ENCODE measurements at regions not wholly inside any gene's neighbourhood (a gene's known extent, or its start where the extent isn't known, plus 50 kb on each side); places are given as distances from the start of the nearest gene placed in this dataset.
"Not testable (repeated sequence)": the region's sequence is repeated elsewhere in the genome, so short reads cannot be mapped to it uniquely, and the experiment has no call there.

- DNase-seq (ENCODE audit: low read depth in 4 of 4, low spot score in 3 of 4): no peak
These were observed 602.7 kb upstream of the CHRM3 start for GRCh38 chr1:238783633-238784032.

DNA sequence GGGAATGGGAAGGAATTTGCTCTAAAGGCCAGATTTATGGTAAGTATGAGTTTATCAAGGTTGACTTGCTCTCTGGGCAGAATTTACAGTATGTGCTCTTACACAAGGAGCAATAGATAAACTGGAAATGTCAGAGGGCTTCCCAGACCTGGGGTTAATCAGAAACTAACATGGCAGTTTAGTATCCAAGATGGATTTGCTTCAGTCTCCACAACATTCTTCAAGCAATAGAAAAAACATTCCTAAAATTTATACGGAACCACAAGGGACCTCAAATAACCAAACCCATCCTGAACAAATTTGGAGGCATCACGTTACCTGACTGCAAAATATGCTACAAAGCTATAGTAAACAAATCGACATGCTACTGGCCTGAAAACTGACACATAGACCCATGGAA is 606.7 kb upstream of the CHRM3 start:
- no peak for DNase-seq (ENCODE audit: low read depth in 4 of 4, low spot score in 3 of 4)

DNA sequence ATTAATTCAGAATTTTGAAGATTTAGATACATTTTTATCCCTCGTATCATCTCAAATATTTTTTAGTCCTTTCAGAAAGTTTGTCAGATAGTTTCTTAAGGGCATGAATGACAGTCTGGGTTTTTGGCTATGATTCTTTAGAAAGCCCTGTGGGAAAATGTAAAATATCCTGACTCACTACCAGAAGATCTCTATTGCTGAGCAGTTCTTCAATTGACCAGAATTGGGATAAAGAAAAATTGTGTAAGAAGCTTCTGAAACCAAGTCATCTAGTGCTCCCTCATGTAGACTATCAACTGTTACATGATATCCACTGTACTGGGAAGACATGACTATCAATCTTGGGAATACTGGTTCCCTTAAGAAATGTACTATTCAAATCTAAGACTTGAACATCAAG is 608.3 kb upstream of the CHRM3 start:
- no peak for DNase-seq (ENCODE audit: low read depth in 4 of 4, low spot score in 3 of 4)

DNA sequence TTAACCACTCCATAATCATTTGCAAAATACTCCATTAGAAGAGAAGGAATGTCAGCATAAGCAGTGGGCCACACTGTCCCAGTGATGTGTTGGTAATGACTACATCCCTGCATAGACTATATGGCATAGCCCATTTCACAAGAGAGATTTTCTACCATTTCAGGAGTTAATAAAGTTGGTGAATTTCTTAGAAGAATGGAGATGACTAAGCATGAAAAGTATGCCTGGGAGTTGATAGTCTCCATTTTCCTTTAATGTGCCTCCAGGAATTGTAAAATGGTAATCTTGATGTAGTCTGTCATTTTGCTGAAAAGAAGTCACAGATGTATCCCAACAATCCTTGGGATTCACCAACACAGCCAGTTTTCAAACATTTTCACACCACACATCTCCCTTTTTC is 608.8 kb upstream of the CHRM3 start:
- no peak for DNase-seq (ENCODE audit: low read depth in 4 of 4, low spot score in 3 of 4)

GRCh38 chr1:238776126-238776525 is 610.2 kb upstream of the CHRM3 start:
- DNase-seq (ENCODE audit: low read depth in 4 of 4, low spot score in 3 of 4): no peak

GRCh38 chr1:238772322-238772721 is 614.0 kb upstream of the CHRM3 start:
- no peak for DNase-seq (ENCODE audit: low read depth in 4 of 4, low spot score in 3 of 4)

DNA sequence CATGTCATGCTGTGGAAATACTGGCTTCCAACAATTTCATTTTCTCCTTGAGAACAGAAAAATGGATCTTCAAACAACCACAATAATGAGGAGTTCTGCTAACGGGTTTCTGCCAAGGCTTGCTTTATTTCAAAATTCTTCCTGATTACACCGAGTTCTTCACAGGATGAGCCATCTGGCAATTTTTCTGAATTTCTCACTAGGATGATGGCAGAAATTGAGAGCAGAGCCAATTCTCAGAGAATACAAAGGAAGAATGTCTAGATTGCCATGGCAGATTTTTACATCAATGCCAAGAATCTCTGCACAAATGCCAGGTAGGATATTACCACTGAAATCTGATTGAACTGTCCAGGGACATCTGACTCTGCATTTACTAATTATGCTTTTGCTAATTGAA is 619.0 kb upstream of the CHRM3 start:
- DNase-seq (ENCODE audit: low read depth in 4 of 4, low spot score in 3 of 4): no peak

- no peak for DNase-seq (ENCODE audit: low read depth in 4 of 4, low spot score in 3 of 4)
These were observed 621.6 kb upstream of the CHRM3 start for GRCh38 chr1:238764779-238765178.

DNA sequence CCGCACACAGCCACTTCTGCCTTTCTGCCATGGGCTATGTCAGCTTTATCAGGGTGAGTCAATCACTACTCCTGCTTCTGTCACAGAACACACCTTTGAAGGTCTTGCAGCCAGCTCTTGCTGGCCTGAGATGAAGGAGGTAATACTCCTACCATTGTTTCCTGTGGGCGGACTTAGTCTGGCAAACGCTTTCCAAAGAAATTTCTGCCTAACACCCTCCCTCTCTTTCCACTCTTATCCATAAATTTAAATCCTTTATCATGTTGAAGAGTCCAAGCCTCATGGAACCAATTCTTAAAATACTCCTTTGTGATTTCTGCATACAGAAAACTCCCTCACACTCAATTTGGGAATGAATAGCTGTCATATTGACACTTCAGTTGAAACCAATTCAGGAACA is 633.1 kb upstream of the CHRM3 start:
- no peak for DNase-seq (ENCODE audit: low read depth in 4 of 4, low spot score in 3 of 4)

DNA sequence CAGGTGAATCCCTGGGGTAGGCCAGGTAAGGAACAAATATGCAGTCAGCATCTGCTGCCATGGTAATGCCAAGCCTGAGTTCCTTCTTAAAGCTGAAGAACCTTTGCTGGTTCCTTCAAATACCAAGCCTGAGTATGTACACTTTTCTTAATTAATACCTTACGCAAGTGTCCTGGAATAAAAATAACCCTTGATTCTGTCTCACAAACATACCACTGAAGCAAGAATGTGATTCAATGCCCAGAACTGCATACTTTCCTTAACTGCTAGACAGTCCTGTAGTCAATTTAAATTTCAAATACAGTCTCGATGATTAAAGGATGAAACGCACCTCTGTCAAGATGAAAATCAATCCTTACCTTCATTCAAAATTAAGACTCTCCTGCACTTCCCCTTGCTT is 634.0 kb upstream of the CHRM3 start:
- no peak for DNase-seq (ENCODE audit: low read depth in 4 of 4, low spot score in 3 of 4)

DNA sequence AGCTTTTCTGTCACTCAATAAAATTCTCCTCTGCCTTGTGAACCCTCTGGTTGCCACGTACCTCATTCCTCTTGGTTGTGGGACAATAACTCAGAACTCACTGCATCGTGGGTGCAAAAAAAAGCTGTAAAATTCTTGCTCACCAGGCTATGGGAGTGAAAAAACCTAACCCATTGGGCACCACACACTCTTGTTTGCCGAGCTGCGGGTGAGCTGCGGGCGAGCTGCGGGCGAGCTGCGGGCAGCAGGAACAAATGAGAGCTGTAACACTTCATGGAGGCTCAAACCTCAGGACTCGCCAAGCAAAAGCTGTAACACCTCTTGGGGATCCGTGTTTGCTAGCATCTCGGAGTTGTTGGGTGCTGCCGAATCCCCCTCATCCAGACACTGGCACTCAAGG is 641.3 kb upstream of the CHRM3 start:
- no peak for DNase-seq (ENCODE audit: low read depth in 4 of 4, low spot score in 3 of 4)

DNA sequence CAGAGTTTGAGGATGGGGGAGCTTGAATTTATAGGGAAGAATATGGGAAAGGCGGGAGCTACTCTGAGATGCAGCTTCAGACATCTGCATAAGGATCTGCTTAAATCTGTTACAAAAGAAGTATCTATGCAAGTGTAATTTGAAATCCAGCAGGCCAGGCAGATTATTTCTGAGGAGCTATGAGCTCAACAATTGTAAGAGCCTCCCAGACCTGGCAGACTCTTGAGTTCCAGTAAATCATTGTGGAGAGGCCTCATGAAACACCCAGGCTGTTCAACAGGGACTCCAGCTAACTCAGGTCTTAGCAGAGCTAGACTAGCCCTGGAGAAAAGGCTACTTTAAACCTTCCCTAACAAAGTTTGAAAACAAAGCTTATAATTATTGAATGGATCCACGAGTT is 647.5 kb upstream of the CHRM3 start:
- DNase-seq (ENCODE audit: low read depth in 4 of 4, low spot score in 3 of 4): peak in 3 of 4 donors; percentile 1 to 25 (median 12)

- no peak for DNase-seq (ENCODE audit: low read depth in 4 of 4, low spot score in 3 of 4)
These were observed 658.7 kb upstream of the CHRM3 start for GRCh38 chr1:238727670-238728069.

DNA sequence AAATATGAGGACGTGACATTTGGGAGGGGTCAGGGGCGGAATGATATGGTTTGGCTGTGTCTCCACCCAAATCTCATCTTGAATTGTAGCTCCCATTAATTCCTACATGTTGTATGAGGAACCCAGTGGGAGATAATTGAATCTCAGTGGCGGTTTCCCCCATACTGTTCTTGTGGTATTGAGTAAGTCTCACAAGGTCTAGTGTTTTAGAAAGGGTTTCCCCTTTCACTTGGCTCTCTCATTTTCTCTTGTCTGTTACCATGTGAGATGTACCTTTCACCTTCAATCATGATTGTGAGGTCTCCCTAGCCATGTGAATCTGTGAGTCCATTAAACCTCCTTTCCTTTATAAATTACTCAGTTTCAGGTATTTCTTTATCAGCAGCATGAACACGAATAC is 663.6 kb upstream of the CHRM3 start:
- no peak for DNase-seq (ENCODE audit: low read depth in 4 of 4, low spot score in 3 of 4)

DNA sequence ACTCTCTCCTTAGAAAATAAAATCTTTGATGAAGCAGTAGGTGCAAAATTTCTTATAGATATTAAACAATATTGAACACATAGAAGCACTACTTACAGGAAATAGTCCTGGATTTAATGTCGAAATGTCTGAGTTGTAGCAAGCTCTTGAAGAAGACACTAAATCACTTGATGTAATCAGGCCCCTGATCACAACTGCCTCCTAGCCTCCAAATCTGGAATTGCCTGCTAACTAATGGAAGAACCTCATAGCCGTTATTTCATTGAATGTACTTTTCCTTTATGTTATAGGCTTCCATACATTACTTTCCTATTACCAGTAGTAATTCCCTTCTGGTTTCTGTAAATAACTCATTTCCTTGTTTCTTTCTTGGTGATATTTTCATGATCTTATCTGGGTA is 675.7 kb upstream of the CHRM3 start:
- no peak for DNase-seq (ENCODE audit: low read depth in 4 of 4, low spot score in 3 of 4)

GRCh38 chr1:238701024-238701423 is 685.3 kb upstream of the CHRM3 start:
- no peak for DNase-seq (ENCODE audit: low read depth in 4 of 4, low spot score in 3 of 4)

GRCh38 chr1:238690415-238690814 is 696.0 kb upstream of the CHRM3 start:
- DNase-seq (ENCODE audit: low read depth in 4 of 4, low spot score in 3 of 4): no peak

DNA sequence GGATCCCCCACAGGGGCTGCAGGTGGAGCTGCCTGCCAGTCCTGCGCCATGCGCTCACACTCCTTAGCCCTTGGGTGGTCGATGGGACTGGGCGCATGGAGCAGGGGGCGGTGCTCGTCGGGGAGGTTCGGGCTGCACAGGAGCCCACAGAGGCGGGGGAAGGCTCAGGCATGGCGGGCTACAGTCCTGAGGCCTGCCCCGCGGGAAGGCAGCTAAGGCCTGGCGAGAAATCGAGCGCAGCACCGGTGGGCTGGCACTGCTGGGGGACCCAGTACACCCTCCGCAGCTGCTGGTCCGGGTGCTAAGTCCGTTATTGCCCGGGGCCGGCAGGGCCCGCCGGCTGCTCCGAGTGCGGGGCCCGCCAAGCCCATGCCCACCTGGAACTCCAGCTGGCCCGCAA is 701.8 kb upstream of the CHRM3 start:
- DNase-seq (ENCODE audit: low read depth in 4 of 4, low spot score in 3 of 4): not testable (repeated sequence)

- DNase-seq (ENCODE audit: low read depth in 4 of 4, low spot score in 3 of 4): no peak
These were observed 704.9 kb upstream of the CHRM3 start for GRCh38 chr1:238681451-238681850.

GRCh38 chr1:238681021-238681420 is 705.3 kb upstream of the CHRM3 start:
- no peak for DNase-seq (ENCODE audit: low read depth in 4 of 4, low spot score in 3 of 4)

DNA sequence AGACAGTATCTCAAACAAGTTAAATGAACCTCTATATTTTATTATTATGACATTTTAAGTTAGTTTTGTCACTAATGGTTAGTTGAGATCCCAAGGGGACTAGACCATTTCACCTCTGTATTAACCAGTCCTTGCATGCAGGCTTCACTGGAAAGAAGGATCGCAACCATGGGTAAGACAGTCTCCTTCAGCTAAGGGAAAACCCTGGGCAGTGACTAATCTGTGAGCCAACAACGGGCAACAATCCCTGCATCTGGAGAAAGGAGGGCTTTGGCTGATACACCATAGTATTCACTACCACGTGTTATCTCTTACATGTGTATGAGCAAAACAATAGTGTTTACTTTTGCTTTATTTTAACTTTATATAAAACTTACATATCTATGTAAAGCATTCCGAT is 708.8 kb upstream of the CHRM3 start:
- DNase-seq (ENCODE audit: low read depth in 4 of 4, low spot score in 3 of 4): no peak

DNA sequence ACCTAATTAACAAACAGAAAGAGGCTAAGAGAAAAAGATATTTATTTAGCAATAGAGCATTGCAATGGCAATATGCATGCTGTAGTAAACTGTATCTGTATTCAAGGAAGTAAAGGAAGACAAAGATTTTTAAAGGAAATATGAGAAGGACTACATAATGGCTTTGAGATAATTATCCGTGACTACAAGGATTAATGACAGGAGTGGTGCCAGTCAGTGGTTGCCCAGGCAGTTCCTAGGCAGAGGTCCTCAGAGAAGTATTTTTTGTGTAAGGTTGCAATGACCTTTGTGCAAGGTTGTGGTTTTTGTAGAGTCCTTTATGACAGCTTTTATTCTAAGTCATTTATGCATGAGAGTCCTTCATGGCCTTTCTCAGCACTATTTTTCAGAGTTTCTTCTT is 711.1 kb upstream of the CHRM3 start:
- no peak for DNase-seq (ENCODE audit: low read depth in 4 of 4, low spot score in 3 of 4)

DNA sequence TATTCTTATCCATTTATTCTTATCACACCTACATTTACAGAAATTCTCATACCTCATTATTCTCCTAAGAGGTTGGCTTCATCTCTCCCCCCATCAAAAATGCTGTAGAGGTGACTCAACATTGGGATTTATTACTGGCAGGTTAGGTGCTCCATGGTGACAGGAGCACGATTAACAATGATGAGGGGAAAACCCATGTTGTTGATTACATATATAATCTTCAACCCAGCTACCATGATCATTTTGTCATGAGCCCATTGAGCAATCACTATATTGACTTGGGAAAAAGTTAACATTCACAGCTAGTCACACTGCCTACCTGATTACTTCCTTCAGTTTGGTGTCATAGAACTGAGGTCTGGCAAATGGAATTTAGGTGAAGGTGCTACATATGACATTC is 712.1 kb upstream of the CHRM3 start:
- no peak for DNase-seq (ENCODE audit: low read depth in 4 of 4, low spot score in 3 of 4)

- DNase-seq (ENCODE audit: low read depth in 4 of 4, low spot score in 3 of 4): no peak
These were observed 712.8 kb upstream of the CHRM3 start for GRCh38 chr1:238673561-238673960.
